ENCODE measurements at regions not wholly inside any gene's neighbourhood (a gene's known extent, or its start where the extent isn't known, plus 50 kb on each side); places are given as distances from the start of the nearest gene placed in this dataset.

DNA sequence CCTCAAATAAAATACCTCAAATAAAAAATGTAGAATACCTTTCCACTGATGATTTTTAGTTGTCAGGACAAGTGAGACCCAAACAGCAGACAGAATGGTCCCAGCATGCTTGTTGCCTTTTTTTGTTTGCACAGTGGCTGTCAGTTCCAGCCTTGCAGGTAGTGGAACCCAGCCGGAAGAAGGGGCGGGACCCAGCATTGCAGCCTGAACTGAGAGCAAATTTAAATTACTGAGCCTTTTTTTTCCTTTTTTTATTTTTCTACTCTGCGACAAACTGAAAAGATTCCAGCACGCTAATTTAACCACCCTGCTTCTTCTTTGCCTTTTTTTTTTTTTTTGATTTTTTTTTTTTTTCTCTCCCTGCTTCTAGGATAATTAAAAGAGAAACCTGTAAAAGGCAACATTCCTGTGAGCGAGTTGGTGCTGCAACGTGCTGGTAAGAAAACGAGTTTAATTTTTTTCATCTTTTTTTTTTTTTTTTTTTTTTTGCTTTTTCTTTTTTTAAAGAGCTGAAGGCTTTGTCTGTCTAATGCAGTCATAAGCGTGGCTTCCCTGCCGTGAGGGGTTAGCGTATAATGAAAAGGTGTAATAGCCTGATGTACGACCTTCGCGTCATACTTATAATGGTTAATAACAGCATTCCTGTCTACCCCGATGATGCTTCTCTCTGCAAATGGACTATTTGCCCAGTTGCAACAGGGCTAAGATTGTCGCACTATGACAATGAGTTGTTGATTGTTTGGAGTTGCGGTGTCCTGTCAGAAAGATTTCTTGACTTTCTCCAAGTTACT is 555.3 kb upstream of the CELF2 start:
- no peak for DNase-seq

DNA sequence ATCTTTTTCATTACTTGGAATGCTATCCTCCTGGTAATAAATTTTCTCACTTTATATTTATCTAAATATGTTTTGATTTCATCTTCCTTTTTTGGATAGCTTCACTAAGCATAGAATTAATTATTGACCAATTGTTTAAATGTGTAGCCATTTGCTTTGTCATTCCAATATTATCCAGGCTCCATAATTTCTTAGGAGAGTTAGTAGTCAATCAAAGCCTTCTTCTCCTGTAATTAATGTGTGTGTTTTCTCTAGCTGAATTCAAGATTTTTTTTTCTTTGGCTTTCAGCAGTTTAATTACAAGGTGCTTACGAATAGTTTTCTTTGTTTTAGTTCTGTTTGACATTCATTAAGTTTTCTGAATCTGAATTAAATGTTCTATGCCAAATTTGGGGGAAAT is 545.9 kb upstream of the CELF2 start:
- no peak for DNase-seq

DNA sequence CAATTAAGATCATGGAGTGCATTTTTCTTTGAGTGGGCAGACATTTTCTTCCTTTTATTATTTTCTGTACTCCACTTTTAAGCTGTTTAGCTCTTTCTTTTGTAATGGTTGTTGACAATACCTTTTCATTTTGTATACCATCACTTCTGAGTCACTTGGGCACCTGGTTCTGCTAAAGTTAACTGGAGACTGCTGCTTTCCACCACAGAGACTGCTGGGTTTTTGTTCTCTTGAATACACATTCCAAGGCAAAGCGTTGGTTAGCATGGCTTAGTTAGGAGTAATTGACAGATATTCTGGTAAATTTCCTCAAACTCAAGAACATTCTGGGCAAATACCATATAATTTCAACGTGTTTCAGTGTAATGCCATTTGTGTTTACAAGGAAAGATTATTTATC is 541.9 kb upstream of the CELF2 start:
- DNase-seq: no peak

DNA sequence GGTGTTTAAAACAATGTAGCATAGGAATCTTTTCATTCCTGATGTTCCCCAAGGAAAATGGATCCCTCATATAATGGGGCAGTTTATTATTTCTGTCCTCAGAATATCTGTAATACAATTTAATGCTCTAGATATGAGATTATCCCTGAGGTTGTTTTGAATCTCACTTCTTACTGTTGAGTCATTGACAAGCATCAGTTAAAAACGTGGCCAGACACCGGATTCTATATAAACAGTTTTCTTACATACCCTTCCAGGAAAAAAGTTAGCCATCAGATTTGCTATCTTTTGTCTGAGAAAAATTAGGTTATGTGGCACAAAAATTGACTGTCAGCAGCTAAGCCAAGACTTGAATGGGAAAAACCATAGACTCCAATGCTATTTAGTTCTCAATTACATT is 539.8 kb upstream of the CELF2 start:
- no peak for DNase-seq

DNA sequence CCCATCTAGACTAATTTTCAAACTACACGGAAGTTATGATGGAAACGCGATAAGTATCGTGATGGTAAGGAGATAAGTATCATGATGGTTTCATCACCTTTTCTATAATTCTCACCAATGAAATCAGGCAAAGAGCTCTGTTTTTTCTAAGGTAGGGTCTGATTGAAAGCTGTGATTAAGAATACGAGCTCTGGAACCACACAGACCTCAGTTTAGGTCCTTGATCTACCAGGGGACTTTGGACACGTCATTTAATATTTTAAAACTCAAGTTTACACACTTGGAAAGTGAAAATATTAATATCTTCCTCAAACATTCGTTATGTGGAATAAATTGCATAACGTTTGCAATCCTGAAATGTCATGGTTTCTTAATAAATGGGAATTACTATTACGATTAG is 538.2 kb upstream of the CELF2 start:
- no peak for DNase-seq

DNA sequence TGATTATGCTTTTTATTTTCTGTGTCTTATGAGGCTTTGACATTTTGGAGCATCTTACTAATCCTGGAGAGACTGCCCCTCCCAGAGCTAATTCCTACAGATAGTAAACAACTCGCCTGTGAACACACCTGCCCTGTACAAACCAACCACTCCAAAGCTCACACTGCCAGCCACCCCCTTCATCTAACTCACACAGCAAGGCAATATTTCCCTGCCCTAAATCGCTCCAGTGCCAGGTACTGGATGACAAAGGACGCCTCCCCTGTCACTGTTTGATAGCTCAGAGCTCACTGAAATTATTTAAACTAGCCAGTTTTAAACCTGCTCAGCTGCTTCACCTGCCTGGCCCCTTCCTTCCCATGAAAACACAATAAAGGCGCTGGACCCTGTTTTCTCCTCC is 535.1 kb upstream of the CELF2 start:
- DNase-seq: no peak

DNA sequence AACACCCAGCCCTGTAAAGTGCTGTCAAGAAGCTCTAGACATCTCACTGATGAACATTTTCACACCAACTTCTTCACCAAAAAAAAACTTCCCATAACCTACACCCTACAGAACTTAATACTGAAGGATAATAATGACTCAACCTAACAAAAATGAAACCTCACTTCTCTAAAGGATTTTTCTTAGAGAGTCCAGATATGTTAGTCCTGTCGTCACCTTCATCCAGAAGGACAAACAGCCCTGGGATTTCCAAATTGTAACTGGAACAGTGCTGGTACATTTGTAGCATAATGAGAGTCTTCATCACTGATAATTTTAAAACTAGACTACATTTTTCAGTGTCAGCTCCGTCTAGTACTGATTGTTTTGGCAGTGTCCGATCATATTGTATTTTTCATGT is 528.6 kb upstream of the CELF2 start:
- no peak for DNase-seq

DNA sequence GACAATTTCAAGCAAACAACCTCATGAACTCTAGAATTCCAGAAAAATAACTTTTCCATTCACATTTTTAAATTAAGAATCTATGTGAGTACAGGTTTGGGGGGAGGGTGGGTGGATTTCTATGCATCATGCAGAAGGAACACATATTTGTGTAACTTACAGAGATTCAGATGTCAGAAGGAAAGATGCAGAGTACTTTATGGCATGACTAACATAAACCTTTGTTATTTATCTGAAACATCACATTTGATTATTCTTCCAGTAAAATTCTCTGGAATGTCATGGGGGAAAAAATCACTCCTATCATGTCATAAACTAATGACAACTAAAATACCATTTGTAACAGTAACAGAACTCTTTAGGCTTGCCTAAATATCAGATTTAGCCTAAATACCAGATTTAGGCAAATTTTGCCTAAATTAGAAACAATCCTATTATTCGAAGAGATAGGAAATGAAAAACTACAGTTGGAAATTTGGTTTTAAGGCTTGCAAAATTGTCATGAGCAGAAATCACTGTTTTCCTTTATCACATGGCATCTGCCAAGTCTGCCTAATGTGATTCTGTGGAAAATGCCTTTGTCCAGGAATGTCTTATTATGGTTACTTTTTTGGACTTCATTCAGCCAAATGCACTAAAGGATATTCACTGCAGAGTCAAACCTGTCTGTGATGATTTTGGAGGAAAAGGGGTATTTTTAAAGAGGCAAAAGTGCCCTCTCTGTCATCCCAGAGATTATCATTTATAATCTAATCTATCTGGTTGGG is 527.7 kb upstream of the CELF2 start:
- DNase-seq: no peak

DNA sequence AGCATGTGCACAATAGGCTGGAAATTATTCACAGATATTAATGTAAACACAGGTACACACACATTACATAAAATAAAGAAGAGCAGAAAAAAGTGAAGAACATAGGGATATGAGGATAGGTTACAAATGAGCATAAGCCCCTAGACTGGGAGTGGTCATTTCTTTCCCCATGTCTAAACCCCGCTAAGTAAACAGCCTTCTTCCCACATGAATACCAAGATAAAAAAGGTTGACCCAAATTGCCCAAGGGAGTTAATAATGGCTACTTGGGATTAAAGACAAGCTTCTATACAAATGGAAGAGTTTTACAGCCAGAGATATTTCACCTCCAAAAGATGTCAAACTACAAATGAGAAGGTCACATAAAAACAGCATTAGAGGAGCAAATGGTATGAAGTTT is 527.1 kb upstream of the CELF2 start:
- no peak for DNase-seq

DNA sequence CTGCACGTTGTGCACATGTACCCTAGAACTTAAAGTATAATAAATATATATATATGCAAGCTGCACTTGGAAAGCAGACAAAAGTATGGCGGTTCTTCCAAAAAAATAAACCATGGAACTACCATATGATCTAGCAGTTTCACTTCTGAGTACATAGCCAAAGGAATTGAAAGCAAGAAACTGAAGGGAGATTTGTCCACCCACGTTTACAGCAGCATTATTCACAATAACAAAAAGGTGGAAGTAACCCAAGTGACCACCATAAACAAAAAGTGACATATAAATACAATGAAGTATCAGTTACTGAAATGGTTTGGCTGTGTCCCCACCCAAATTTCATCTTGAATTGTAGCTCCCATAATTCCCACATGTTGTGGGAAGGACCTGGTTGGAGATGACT is 525.3 kb upstream of the CELF2 start:
- DNase-seq: no peak

DNA sequence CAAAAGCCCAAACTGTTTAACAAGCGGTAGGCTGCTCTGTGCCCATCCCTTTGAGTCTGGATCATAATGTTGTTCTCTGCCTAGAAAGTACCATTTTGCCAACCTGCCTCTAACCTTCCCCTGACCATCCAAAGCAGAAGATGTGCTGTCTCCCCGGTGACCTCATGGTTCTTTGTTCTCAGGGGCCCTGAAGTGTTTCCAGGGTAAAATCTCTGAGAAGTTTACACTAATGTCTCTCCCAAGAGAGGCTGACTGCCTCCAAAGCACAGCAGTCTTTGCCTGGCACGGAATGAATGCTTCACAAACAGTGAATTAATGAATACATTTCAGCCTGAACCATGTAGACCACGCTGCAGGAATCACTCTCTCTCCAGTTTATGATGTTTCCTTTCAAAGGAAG is 523.8 kb upstream of the CELF2 start:
- DNase-seq: no peak

DNA sequence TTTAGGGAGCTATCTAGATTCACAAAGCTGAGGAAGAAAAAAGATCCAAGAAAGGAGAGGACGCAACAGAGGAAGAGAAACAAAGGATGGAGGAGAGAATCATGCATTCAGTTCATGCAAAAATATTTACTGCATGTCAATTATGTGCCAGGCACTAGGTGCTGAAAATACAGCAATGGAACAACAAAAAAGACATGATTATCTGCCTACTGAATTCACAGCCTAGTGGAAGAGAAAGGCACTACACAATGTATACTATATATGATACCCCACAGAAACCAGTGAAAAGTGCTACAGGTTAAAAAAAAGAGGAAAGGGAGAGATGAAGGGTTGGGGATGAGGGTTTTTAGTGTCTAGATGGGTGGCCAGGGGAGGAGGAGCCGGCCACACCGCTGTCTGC is 520.4 kb upstream of the CELF2 start:
- no peak for DNase-seq

DNA sequence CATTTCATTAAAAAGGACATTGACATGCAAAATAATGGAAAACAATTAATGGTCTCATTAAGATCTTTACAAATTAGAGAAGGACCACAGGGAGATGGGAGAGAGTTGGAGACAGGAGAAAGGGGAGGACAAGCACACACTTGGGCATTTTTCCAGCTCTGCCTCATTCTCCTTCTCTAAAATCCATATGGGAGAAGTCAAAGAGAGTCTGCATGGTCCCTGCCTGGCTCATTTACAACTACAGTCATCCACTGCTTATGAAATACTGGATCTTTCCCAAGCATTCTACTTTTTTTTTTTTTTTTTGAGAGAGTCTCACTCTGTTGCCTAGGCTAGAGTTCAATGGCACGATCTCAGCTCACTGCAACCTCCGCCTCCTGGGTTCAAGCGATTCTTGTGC is 518.9 kb upstream of the CELF2 start:
- DNase-seq: no peak

DNA sequence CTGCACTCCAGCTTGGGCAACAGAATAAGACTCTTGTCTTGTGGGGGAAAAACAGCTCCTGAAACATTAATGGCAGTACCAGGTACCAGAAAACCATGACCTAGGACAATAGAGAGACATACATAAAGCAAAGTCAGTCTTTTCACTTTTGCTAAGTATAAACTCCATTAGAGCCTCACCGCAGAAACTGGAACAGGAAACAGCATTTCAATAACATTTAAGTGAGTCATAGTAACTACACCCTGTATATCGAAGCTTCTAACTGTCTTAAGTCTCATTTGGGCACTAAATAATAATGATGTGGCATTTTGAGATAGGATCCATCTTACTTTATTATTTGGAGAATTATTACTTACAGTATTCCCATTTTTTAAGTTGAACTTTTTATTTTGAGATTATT is 517.8 kb upstream of the CELF2 start:
- DNase-seq: no peak

DNA sequence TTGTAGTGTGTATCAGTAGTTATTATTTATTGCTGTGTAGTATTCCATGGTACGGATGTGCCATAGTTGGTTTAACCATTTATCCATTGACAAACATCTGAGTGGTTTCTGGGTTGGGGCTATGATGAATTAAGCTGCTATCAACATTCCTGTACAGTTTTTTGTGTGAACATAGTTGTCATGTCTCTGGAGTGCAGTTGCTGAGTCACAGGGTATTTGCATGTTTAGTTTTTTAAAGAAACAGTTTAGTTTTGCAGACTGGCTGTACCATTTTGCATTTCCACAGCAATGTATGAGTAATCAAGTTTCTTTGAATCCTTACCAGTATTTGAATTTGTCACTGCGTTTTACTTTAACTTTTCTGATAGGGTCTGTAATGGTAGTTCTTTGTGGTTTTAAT is 516.7 kb upstream of the CELF2 start:
- DNase-seq: no peak

DNA sequence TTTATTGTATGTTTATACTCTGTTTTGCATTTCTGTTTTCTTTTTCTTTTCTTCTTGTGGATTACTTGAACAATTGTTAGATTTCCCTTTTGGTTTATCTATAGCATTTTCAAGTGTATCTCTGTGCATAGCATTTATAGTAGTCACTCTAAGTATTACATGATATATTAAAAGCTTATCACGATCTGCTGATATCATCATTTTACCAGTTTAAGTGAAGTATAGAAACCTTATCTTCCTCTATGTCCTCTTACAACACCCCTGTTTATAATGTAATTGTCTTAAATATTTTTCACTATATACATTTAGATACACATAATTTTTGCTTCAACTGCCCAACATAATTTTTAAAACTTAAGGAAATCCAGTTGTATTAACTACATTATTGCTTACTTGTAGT is 513.9 kb upstream of the CELF2 start:
- DNase-seq: no peak

DNA sequence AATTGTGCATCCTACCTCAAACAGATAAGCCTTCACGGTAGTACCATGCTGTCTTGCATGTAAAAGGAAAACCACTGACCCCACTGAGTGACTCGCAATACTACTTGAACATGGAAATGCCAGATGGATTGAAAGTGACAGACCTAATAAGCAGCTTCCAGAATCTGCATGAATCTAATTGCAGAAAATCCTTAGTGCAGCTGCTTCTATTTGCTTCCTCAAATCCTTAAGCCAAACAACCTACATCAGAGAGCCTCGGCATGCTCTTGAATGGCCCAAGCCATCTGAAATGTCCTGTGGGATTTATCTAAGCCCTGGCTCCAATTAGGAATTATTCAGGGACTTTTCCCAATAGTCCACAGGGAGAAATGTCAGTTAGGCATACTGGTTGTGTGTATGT is 509.5 kb upstream of the CELF2 start:
- no peak for DNase-seq

DNA sequence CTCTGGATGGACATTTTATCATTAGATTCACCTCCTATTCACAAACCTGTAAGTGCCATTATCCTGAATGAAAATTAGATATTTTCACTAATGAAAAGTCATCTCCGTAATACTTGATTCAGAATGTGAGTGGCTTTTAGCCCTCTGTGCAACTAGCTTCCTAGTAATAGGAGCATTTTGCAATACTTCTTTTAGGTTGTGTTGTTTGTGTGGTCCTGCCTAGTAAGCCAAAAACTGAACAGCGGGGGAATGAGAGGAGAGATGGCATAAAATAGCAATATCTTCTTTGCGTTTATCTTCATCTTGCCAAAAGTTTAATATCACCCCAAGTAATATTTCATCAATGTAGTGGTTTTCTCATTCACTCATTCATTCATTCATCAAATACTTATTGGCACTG is 507.5 kb upstream of the CELF2 start:
- DNase-seq: no peak

DNA sequence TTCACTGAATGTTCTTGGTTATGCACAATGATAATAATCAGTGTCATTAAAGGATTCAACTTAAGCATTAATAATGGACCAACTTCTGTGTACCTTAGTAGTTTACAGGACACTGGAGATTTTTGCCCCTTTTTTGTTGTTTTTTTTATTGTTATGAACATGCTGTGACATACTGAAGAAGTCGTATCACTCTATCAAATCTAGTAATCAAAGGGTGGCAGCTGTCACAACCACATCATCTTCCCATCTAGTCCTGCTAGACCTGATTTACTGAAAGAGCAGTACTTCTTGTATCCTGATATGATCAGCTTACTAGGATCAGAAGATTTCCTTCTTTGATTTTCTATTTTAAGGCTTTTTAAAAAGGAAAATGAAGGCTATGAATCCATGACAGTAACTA is 504.6 kb upstream of the CELF2 start:
- no peak for DNase-seq

DNA sequence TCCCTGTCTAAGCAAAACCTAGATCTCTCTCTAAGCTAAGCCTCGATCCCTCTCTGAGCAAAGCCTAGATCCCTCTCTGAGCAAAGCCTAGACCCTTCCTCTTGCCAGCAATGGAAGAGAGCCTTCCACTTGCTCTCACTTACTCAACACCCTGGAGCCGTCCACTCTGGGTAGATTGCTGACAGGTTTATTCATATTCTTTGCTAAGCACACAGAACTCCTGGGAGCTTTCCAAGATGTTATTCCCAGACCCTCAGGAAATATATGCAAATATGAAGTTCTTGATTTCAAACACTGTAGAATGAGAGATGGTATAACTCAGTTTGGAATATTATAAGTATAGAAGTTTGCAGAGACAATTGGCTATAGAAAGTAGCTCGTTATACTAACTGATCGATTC is 503.8 kb upstream of the CELF2 start:
- DNase-seq: no peak

DNA sequence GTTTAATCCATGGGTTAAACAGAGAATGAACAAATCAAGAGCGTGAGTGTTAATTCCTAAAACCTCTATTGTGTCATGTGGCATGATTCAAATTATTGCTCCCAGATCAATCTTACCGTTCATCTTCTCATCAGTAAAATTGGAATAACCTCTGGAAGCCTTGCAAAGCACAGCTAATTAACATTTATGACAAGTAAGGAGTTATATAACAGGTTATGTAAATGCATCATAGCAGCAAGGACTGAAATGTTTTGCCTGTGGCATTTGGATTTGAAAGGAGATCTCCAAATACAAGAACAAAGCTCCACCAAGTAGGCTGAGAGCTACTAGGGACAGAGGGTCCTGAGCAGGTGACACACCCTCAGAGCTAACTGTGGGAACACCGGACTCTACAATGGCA is 502.9 kb upstream of the CELF2 start:
- no peak for DNase-seq

DNA sequence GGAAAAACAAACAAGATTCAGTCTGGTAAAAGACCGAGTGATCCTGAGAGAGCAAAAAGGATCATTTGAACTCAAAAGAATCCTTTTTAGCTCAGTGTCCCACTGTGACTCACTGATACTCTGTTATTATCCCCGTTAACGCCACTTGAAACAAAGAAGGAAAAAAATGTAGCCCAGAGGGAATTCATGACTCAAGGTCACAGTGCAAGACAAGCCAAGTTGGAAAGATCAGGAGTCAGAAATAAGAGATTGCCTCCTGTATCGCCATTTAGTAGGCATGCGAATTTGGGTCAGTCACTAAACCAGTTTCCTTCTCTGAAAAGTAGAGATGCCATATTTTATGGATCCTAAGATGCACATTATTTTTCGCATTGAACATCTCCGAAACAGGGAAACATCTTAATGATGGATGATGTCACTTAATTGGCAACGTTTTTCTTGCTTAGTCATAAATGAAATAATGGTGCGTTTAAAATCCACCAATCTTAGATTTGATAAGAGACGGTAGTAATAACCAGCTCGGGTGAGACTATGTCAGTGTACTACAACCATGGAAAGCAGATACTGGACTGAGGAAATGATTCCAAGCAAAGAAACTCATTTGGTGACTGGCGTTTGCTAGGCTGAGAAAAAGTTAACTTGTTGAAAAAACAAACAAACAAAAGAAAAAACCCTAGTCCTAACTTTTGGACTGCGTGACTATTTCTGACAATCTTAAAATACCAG is 502.0 kb upstream of the CELF2 start:
- no peak for DNase-seq

DNA sequence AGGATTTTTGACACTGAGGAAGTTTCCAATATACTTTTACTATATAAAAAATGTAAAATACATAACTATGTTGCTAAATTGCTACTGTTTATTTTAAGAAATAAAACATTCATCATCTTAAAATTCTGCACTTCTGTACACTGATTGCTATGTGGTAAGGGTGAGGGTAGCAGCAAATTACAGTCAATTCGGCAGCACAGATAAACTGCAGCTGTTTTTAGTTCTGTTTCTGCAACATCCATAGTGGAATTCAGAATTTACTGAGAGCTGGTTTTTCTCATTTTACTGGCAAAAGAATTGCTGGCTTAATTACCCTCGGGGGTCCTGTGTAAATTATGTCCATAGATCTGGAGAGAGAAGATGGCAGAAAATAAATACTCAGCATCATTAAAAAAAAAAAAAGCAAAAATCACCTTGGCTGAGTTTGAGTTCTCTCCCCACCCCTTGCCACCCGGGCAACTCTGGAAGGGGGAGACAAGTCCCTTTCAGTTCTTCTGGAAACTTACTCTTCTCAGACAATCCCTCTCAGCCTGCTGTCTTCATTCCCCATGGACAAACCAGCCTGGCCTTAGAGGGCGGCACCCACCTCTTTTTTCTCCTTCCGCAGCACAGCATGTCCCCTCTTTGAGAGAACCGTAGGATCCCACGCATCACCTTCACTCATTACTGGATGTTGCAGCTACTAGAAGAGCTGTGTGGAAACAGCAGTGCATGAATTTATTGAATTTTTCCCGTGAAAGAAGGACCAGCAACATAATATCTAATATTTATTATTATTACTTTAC is 501.1 kb upstream of the CELF2 start:
- DNase-seq: no peak

All from CD4-positive, alpha-beta T cell treated with Interleukin-17A for 1 hour (primary cell).